ENCODE measurements at regions not wholly inside any gene's neighbourhood (a gene's known extent, or its start where the extent isn't known, plus 50 kb on each side); places are given as distances from the start of the nearest gene placed in this dataset.

DNA sequence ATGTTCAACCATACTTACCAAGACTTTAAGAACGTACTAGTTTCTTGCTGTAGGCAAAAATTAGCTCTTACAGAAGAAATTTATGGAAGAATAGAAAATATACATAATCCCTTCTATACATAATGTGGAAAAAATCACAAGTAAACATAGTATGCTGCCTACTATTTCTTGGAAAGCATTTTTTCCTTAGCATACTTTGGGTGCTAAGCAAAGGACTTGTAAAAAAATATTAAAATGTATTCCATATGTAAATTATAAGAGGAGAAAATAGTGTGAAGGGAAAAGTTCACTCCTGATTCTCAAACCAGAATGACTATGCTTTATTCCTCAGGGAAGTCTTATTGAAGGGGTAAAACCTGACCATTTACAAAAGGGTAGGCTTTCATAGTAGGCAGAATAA lies 243.8 kb upstream of the VLDLR start:
- TF ChIP-seq EZH2 (IDR thresholded peaks at IDR 0.05; ENCODE audit: borderline replicate concordance, low read depth, low read length, severe bottlenecking) = no peak
- TF ChIP-seq, protein P1, sequence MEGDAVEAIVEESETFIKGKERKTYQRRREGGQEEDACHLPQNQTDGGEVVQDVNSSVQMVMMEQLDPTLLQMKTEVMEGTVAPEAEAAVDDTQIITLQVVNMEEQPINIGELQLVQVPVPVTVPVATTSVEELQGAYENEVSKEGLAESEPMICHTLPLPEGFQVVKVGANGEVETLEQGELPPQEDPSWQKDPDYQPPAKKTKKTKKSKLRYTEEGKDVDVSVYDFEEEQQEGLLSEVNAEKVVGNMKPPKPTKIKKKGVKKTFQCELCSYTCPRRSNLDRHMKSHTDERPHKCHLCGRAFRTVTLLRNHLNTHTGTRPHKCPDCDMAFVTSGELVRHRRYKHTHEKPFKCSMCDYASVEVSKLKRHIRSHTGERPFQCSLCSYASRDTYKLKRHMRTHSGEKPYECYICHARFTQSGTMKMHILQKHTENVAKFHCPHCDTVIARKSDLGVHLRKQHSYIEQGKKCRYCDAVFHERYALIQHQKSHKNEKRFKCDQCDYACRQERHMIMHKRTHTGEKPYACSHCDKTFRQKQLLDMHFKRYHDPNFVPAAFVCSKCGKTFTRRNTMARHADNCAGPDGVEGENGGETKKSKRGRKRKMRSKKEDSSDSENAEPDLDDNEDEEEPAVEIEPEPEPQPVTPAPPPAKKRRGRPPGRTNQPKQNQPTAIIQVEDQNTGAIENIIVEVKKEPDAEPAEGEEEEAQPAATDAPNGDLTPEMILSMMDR (IDR thresholded peaks at IDR 0.05; ENCODE audit: extremely low read depth in 1 of 2, insufficient read depth in 1 of 2, low read depth in 1 of 2, low read length in 2 of 2) = no peak
- TF ChIP-seq, protein P2, sequence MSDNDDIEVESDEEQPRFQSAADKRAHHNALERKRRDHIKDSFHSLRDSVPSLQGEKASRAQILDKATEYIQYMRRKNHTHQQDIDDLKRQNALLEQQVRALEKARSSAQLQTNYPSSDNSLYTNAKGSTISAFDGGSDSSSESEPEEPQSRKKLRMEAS (IDR thresholded peaks at IDR 0.05; ENCODE audit: insufficient read depth, insufficient read length) = no peak
- no peak for TF ChIP-seq POLR2A (IDR thresholded peaks at IDR 0.05; ENCODE audit: low read depth, low read length)
- no peak for TF ChIP-seq MYC (IDR thresholded peaks at IDR 0.05; ENCODE audit: low read depth, low read length)
- TF ChIP-seq POLR2AphosphoS5 (IDR thresholded peaks at IDR 0.05; ENCODE audit: insufficient read depth, low read depth, low read length) = no peak
- TF ChIP-seq JUN (IDR thresholded peaks at IDR 0.05; ENCODE audit: borderline replicate concordance, insufficient read depth, insufficient read length, low read depth) = no peak
- TF ChIP-seq GATA2 (IDR thresholded peaks at IDR 0.05; ENCODE audit: insufficient read depth, insufficient read length, low read depth, low read length) = no peak
- no peak for TF ChIP-seq FOS (IDR thresholded peaks at IDR 0.05; ENCODE audit: borderline replicate concordance, insufficient read depth, low read length)
